ENCODE measurements at regions not wholly inside any gene's neighbourhood (a gene's known extent, or its start where the extent isn't known, plus 50 kb on each side); places are given as distances from the start of the nearest gene placed in this dataset.
A peak's percentile ranks its signal among the peaks of the same experiment; 100 is the strongest.

DNA sequence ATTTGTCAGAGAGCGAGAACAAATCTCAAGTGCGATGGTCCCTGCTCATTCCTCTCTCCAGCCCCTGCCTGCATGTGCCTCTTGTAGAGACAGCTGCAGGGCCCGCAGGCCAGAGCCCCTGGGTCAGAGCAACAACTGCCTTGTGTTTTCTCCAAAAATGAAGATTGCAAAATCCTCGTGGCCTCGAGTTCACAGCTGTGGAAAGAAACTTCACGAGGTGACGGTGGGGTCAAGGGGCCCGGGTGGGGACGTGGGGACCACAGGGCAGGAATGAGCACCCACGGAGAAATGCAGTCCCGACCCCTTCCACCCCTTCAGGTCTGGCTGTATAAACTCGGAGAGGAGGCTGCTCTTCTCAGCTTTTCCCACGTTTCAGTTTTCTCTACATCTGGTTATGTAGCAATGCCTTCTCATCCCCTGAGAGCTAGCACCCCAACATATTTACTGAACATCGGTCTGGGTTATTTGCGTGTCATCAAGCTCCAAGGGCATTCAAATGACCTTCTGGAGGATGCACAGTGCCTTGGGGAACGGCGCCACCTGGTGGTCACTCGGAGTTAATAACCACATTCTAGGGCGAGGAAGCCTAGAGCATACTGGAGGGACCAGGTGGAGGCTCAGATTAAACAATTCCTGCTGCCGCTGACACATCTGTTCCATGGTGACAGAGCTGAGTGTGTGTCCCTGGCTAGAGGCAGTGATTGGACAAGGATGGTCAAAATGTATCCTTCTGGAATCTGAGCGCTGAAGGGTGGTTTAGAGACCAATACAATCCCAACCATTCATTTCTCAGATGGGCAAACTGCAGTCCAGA is 91.4 kb upstream of the CYRIA start:
- TF ChIP-seq CTCF (IDR thresholded peaks at IDR 0.05) (peak in 6 of 7 experiments; percentile 18 to 95 (median 90)), POLR2A (IDR thresholded peaks at IDR 0.05) (no peak)

Data from stomach (tissue), 4 donors.